Erythroblast (primary cell): ENCODE measurements at regions not wholly inside any gene's neighbourhood (a gene's known extent, or its start where the extent isn't known, plus 50 kb on each side); places are given as distances from the start of the nearest gene placed in this dataset.
"Not testable (repeated sequence)": the region's sequence is repeated elsewhere in the genome, so short reads cannot be mapped to it uniquely, and the experiment has no call there.

Experiments used
- DNase-seq, 2 experiments: peaks; one replicate each; lab custom pipeline; 2025; lab: John Stamatoyannopoulos, UW
- GATA1 ChIP-seq: IDR thresholded peaks from 2 replicates; pipeline ENCODE4 v1.6.1; 2011; ENCODE audit warnings: low read depth, mild to moderate bottlenecking, control low read depth, low read length, moderate library complexity
- POLR2A ChIP-seq: IDR thresholded peaks from 2 replicates; pipeline ENCODE4 v1.6.1; 2011; ENCODE audit warnings: mild to moderate bottlenecking, low read length

- DNase-seq: peak in 1 of 2 experiments; percentile 16
- TF ChIP-seq POLR2A: no peak
- no peak for TF ChIP-seq GATA1
These were observed 123.5 kb upstream of the PREP start for GRCh38 chr6:105526225-105526872.

- TF ChIP-seq GATA1 (no peak), POLR2A (no peak)
- DNase-seq: peak; percentile 60 to 76
These were observed 119.9 kb upstream of the PREP start for GRCh38 chr6:105522626-105523322.

- TF ChIP-seq POLR2A: no peak
- TF ChIP-seq GATA1: no peak
- no peak for DNase-seq
These were observed 117.1 kb upstream of the PREP start for GRCh38 chr6:105519954-105520353.

- not testable (repeated sequence) for DNase-seq
These were observed 116.1 kb upstream of the PREP start for GRCh38 chr6:105518993-105519392.

- TF ChIP-seq GATA1: no peak
- TF ChIP-seq POLR2A: no peak
- no peak for DNase-seq
These were observed 112.2 kb upstream of the PREP start for GRCh38 chr6:105515054-105515453.

- DNase-seq: no peak
- TF ChIP-seq POLR2A (no peak), GATA1 (no peak)
These were observed 111.4 kb upstream of the PREP start for GRCh38 chr6:105514306-105514705.

- no peak for DNase-seq
- TF ChIP-seq POLR2A: no peak
- no peak for TF ChIP-seq GATA1
These were observed 108.8 kb upstream of the PREP start for GRCh38 chr6:105511639-105512038.

GRCh38 chr6:105510746-105511145 is 107.9 kb upstream of the PREP start:
- no peak for DNase-seq
- TF ChIP-seq POLR2A: no peak
- no peak for TF ChIP-seq GATA1

- peak in 1 of 2 experiments; percentile 1 for DNase-seq
- TF ChIP-seq GATA1 (no peak), POLR2A (no peak)
These were observed 106.8 kb upstream of the PREP start for GRCh38 chr6:105509506-105510331.

GRCh38 chr6:105507811-105508210 is 104.9 kb upstream of the PREP start:
- DNase-seq: no peak
- TF ChIP-seq GATA1: no peak
- no peak for TF ChIP-seq POLR2A

- TF ChIP-seq GATA1 (no peak), POLR2A (no peak)
- no peak for DNase-seq
These were observed 101.8 kb upstream of the PREP start for GRCh38 chr6:105504706-105505105.

- TF ChIP-seq GATA1 (no peak), POLR2A (no peak)
- DNase-seq: no peak
These were observed 100.8 kb upstream of the PREP start for GRCh38 chr6:105503641-105504040.

- DNase-seq: no peak
- no peak for TF ChIP-seq GATA1
- TF ChIP-seq POLR2A: no peak
These were observed 99.0 kb upstream of the PREP start for GRCh38 chr6:105501826-105502344.

GRCh38 chr6:105501246-105501645 is 98.4 kb upstream of the PREP start:
- TF ChIP-seq POLR2A: no peak
- TF ChIP-seq GATA1: no peak
- DNase-seq: no peak

GRCh38 chr6:105500693-105501092 is 97.8 kb upstream of the PREP start:
- TF ChIP-seq POLR2A: no peak

More at GRCh38 chr6:105500693-105501092, 97.8 kb upstream of the PREP start:
- no peak for DNase-seq
